WI38 (cell line): ENCODE measurements at regions not wholly inside any gene's neighbourhood (a gene's known extent, or its start where the extent isn't known, plus 50 kb on each side); places are given as distances from the start of the nearest gene placed in this dataset.
"Not testable (repeated sequence)": the region's sequence is repeated elsewhere in the genome, so short reads cannot be mapped to it uniquely, and the experiment has no call there.

Source experiments
- H3K4me3 ChIP-seq: 2 replicates; pipeline ENCODE4 v1.5.1; 2011; ENCODE audit warnings: low read depth, mild to moderate bottlenecking, control low read depth, low read length
- TF ChIP-seq, protein P1 (sequence below): IDR thresholded peaks from 2 replicates; pipeline ENCODE4 v1.5.1; 2012; ENCODE audit warnings: low read depth, mild to moderate bottlenecking, control low read depth, low read length

DNA sequence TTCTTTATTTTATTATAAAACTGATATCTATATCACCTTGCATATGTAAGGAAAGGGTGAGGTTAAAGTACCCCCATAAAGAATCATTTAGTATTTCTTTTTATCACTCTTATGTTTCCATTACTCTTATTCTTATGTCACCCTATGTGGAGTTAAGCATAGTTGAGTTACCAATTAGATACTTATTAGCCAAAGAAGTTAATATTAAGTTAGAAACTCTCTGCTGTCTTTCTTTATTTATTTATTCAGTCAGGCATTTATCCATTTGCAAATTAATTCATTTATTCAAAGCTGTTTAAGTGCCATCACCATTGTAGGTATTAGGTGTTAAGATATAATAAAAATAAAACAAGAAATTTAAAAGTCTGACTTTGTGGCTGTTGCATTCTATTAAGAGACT lies 1279.1 kb upstream of the CITED2 start:
- TF ChIP-seq, protein P1, sequence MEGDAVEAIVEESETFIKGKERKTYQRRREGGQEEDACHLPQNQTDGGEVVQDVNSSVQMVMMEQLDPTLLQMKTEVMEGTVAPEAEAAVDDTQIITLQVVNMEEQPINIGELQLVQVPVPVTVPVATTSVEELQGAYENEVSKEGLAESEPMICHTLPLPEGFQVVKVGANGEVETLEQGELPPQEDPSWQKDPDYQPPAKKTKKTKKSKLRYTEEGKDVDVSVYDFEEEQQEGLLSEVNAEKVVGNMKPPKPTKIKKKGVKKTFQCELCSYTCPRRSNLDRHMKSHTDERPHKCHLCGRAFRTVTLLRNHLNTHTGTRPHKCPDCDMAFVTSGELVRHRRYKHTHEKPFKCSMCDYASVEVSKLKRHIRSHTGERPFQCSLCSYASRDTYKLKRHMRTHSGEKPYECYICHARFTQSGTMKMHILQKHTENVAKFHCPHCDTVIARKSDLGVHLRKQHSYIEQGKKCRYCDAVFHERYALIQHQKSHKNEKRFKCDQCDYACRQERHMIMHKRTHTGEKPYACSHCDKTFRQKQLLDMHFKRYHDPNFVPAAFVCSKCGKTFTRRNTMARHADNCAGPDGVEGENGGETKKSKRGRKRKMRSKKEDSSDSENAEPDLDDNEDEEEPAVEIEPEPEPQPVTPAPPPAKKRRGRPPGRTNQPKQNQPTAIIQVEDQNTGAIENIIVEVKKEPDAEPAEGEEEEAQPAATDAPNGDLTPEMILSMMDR: no peak
- H3K4me3 ChIP-seq: no peak overlapping the region

DNA sequence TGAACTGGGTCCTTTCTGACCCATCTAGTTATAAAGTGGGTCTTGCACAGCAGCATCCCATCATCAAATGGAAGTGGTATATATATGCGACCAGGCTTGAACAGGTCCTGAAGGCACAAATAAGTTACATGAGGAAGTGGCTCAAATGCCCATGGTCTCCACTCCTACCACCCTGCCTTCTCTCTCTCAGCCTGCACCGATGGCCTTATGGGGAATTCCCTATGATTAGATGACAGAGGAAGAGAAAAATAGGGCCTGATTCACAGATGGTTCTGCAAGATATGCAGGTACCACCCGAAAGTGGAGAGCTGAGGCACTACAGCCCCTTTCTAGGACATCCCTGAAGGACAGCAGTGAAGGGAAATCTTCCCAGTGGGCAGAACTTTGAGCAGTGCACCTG lies 1275.1 kb upstream of the CITED2 start:
- H3K4me3 ChIP-seq: not testable (repeated sequence)

DNA sequence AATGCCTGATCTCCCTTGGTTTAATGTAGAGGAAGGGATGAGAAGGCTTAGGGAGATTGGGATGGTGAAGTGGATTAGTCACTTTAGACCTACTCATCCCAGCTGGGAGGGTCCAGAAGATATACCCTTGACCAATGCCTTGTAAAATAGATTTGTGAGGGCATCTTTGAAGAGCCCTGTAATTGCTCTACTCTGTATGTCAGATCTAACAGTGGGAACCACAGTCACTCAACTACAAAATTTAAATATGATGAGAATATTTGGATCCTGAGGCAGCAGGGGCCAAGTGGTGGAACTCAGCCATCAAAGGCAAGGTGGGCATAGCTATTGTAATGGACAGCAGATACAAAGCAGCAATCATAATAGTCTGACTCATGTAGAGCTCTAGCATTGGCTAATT lies 1272.9 kb upstream of the CITED2 start:
- not testable (repeated sequence) for H3K4me3 ChIP-seq

DNA sequence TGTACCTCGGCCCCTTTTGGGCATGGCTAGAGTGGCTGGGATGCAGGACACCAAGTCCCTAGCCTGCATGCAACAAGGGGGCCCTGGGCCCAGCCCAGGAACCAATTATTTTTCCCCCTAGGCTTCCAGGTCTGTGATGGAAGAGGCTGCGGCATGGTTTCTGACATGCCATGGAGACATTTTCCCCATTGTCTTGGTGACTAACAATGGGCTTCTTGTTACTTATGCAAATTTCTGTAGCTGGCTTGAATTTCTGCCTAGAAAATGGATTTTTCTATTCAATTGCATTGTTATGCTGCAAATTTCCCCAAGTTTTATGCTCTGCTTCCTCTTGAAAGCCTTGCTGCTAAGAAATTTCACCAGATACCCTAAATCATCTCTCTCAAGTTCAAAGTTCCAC lies 1269.6 kb upstream of the CITED2 start:
- TF ChIP-seq, protein P1: no peak
- no peak overlapping the region for H3K4me3 ChIP-seq

DNA sequence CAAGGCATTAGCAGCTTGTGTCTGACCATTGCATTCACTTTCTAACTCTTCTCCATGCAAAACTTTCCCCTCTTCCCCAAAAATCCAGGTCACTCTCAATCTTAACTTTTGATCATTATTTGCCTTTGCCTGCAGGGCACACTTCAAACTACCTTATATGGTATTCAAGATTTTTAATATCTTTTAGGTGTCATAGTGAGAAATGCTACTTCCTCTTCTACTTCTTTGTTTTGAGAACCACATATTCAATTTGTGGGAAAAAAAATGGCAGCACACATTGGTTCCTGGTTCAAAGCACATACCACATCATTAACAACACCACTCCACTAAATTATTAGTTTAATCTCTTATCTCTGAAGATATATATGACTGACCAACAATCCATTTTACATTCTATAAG lies 1267.0 kb upstream of the CITED2 start:
- TF ChIP-seq, protein P1: no peak
- H3K4me3 ChIP-seq: no peak overlapping the region

DNA sequence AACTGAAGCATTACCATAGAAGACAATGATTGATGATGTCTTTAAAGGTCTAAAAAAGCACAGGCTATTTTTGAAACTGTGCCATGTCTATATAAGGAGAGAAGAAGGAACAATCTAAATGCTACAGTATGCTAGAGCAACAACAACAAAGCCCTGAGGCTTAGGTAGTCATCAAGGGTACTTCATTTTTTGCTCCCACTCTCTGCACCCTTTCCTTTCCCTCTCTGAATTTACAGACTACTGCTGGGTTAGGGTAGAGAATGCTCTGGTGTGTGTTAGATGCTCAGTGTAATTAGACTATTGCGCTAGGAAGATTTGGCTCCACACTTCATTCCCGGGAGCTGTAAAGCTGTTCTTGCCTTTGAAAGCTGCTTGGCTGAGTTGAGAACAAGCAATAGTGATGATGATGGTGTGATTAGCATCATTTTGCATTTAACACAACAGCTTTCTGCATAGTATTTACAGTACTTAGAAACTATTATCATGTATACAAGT lies 1262.5 kb upstream of the CITED2 start:
- no peak overlapping the region for H3K4me3 ChIP-seq
- TF ChIP-seq, protein P1: no peak

DNA sequence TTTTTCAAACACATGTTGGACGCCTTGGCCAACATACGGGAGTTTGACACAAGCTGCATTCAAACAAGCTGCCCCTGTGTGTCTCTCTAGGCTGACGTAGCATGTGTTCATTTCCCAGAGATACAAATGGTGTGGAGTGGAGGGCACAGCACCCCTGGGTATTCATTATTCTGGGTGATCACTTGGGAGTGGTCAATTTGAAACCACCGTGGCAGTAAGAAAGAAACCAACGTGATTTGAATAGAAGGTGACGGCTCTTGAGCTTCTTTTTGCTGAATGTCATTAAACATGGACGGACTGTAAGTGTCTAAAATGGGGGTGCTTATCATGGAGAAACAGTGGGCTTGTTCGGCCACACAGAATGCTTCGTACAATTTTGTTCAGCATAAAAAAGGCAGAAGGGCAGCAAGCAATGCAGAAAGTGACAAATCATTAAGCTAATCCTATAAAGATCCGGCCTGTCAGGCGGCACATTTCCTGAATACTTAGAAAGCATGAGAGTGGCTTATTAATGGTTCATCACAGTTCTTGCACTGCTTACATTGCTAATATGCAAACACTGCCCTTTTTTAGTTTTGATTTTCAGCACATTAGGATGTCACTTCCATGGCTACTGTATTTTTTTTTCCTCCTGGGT lies 1261.9 kb upstream of the CITED2 start:
- H3K4me3 ChIP-seq: no peak overlapping the region

DNA sequence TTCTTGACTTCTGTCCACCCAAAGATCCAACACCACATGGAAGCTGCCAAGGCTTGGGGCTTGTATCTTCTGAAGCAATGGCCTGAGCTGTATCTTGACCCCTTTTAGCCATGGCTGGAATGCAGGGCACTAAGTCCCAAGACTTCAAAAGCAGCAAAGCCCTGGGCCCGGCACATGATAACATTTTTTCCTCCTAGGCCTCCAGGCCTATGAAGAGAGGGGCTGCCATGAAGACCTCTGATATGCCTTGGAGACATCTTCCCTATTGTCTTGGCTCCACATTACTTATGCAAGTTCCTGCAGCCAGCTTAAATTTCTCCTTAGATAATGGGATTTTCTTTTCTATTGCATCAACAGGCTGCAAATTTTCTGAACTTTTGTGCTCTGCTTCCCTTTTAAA lies 1252.6 kb upstream of the CITED2 start:
- no peak overlapping the region for H3K4me3 ChIP-seq
- TF ChIP-seq, protein P1: no peak

More for the DNA sequence above, 1261.9 kb upstream of the CITED2 start:
- TF ChIP-seq, protein P1: no peak
